ENCODE measurements at regions not wholly inside any gene's neighbourhood (a gene's known extent, or its start where the extent isn't known, plus 50 kb on each side); places are given as distances from the start of the nearest gene placed in this dataset.

- TF ChIP-seq EZH2 (IDR thresholded peaks at IDR 0.05; ENCODE audit: low read depth) (no peak), CTCF (conservative IDR thresholded peaks at IDR 0.05) (no peak)
Observed at GRCh38 chr7:12158334-12159060, 52.6 kb upstream of the TMEM106B start.

Measured in PC-9 (cell line).